ENCODE measurements at regions not wholly inside any gene's neighbourhood (a gene's known extent, or its start where the extent isn't known, plus 50 kb on each side); places are given as distances from the start of the nearest gene placed in this dataset.

GRCh38 chr11:70579316-70579955, 181.1 kb downstream of the CTTN start:
- Histone ChIP-seq H3K27me3 (no peaks in the 10 kb centered on the region), H3K9me3 (ENCODE audit: low read depth) (no peaks in the 10 kb centered on the region), H3K79me2 (ENCODE audit: low read depth) (no peaks in the 10 kb centered on the region), H3K36me3 (no peaks in the 10 kb centered on the region), H2AFZ (replicated peaks) (no peak overlapping the region), H3K27ac (no peak overlapping the region), H3K4me3 (no peak overlapping the region), H3K9ac (no peak overlapping the region), H3F3A (ENCODE audit: low read depth) (no peaks in the 10 kb centered on the region), H4K20me1 (ENCODE audit: low read depth) (peaks cover 12% of the 10 kb centered on the region), H3K4me2 (no peak overlapping the region), H3K4me1 (no peaks in the 10 kb centered on the region)
- H3K4me3 Mint-ChIP-seq = no peak overlapping the region
- no peaks in the 10 kb centered on the region for H3K9me3 Mint-ChIP-seq
- H3K27me3 Mint-ChIP-seq (ENCODE audit: insufficient read depth, low read depth) = peaks cover 3% of the 10 kb centered on the region
- no peak for DNase-seq (ENCODE audit: low spot score)
- H3K27ac Mint-ChIP-seq = no peak overlapping the region
- H3K36me3 Mint-ChIP-seq = no peaks in the 10 kb centered on the region
- TF ChIP-seq, protein P1, sequence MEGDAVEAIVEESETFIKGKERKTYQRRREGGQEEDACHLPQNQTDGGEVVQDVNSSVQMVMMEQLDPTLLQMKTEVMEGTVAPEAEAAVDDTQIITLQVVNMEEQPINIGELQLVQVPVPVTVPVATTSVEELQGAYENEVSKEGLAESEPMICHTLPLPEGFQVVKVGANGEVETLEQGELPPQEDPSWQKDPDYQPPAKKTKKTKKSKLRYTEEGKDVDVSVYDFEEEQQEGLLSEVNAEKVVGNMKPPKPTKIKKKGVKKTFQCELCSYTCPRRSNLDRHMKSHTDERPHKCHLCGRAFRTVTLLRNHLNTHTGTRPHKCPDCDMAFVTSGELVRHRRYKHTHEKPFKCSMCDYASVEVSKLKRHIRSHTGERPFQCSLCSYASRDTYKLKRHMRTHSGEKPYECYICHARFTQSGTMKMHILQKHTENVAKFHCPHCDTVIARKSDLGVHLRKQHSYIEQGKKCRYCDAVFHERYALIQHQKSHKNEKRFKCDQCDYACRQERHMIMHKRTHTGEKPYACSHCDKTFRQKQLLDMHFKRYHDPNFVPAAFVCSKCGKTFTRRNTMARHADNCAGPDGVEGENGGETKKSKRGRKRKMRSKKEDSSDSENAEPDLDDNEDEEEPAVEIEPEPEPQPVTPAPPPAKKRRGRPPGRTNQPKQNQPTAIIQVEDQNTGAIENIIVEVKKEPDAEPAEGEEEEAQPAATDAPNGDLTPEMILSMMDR (IDR thresholded peaks at IDR 0.05) = no peak
- no peak for TF ChIP-seq EZH2 (IDR thresholded peaks at IDR 0.05)
- TF ChIP-seq EZH2phosphoT487 (IDR thresholded peaks at IDR 0.05) = no peak
- H3K4me1 Mint-ChIP-seq = peaks cover 7% of the 10 kb centered on the region

DNA sequence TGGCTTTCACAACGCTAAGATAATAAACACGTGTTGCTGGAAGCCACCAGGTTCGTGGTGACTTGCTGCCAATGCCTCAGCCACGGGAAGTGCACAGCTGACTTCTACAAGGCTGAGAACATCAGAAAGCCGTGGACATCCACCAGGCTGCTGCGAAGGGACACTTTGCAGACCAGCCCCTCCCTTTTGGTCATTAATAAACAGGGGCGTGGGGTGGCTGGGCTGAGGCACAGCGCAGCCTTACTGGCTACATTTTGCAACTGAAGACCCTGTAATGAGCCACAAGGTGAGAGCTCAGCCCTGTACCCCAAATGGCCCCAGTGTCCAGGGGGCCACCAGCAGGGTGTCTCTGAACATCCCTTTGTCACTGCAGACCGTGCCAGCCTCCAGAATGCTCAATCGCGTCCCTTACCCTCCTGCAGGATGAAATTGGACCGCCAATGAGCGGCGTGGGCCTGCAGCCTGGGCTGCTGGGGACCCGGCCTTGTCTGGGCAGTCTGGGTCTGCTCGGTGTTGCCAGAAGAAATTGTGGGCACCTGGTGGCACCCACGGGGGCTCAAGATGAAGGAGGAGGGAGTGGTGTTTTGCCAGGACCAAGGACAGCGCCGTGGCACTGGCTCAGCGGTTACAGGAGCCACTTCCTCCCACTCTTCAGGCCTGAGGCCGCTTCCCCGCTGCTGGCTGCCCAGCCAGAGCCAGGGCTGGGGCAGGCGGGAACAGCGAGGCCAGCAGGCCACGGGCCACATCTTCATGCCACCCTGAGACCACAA, 181.9 kb downstream of the CTTN start:
- H3K4me2 ChIP-seq = no peak overlapping the region
- H3K27ac ChIP-seq = no peak overlapping the region
- no peaks in the 10 kb centered on the region for H3F3A ChIP-seq (ENCODE audit: low read depth)
- peaks cover 10% of the 10 kb centered on the region for H3K4me1 Mint-ChIP-seq
- H3K27ac Mint-ChIP-seq = no peak overlapping the region
- no peaks in the 10 kb centered on the region for H3K79me2 ChIP-seq (ENCODE audit: low read depth)
- no peak overlapping the region for H3K9ac ChIP-seq
- H4K20me1 ChIP-seq (ENCODE audit: low read depth) = peaks cover 15% of the 10 kb centered on the region
- no peak overlapping the region for H3K4me3 Mint-ChIP-seq
- no peaks in the 10 kb centered on the region for H3K36me3 ChIP-seq
- H3K4me3 ChIP-seq = no peak overlapping the region
- no peaks in the 10 kb centered on the region for H3K36me3 Mint-ChIP-seq
- TF ChIP-seq, protein P1 (IDR thresholded peaks at IDR 0.05) = no peak
- TF ChIP-seq EZH2 (IDR thresholded peaks at IDR 0.05) = no peak
- peaks cover 3% of the 10 kb centered on the region for H3K27me3 Mint-ChIP-seq (ENCODE audit: insufficient read depth, low read depth)
- H2AFZ ChIP-seq (replicated peaks) = no peak overlapping the region
- peak; percentile 56 for DNase-seq (ENCODE audit: low spot score)
- H3K9me3 Mint-ChIP-seq = no peaks in the 10 kb centered on the region
- no peaks in the 10 kb centered on the region for H3K9me3 ChIP-seq (ENCODE audit: low read depth)
- H3K27me3 ChIP-seq = no peaks in the 10 kb centered on the region
- no peaks in the 10 kb centered on the region for H3K4me1 ChIP-seq

GRCh38 chr11:70581991-70582885, 183.9 kb downstream of the CTTN start:
- Histone ChIP-seq H3K27ac (no peak overlapping the region), H3K36me3 (no peaks in the 10 kb centered on the region), H3K9ac (no peak overlapping the region), H3K4me3 (no peak overlapping the region), H3K4me1 (no peaks in the 10 kb centered on the region), H3F3A (ENCODE audit: low read depth) (no peaks in the 10 kb centered on the region), H4K20me1 (ENCODE audit: low read depth) (peaks cover 15% of the 10 kb centered on the region), H3K27me3 (no peaks in the 10 kb centered on the region), H3K79me2 (ENCODE audit: low read depth) (no peaks in the 10 kb centered on the region), H2AFZ (replicated peaks) (no peak overlapping the region), H3K4me2 (no peak overlapping the region), H3K9me3 (ENCODE audit: low read depth) (no peaks in the 10 kb centered on the region)
- Mint-ChIP-seq H3K27me3 (ENCODE audit: insufficient read depth, low read depth) (peaks cover 3% of the 10 kb centered on the region), H3K36me3 (no peaks in the 10 kb centered on the region), H3K4me3 (no peak overlapping the region), H3K4me1 (peaks cover 21% of the 10 kb centered on the region), H3K9me3 (no peaks in the 10 kb centered on the region), H3K27ac (no peak overlapping the region)
- DNase-seq (ENCODE audit: low spot score) = no peak
- TF ChIP-seq EZH2phosphoT487 (IDR thresholded peaks at IDR 0.05) = no peak
- no peak for TF ChIP-seq EZH2 (IDR thresholded peaks at IDR 0.05)
- TF ChIP-seq, protein P1 (IDR thresholded peaks at IDR 0.05) = no peak

All from neural progenitor cell (in vitro differentiated cells).